ENCODE measurements at regions not wholly inside any gene's neighbourhood (a gene's known extent, or its start where the extent isn't known, plus 50 kb on each side); places are given as distances from the start of the nearest gene placed in this dataset.

- DNase-seq (no peak), ATAC-seq (no peak)
- Mint-ChIP-seq H3K9me3 (ENCODE audit: low read depth) (no peaks in the 10 kb centered on the region), H3K27ac (no peak overlapping the region), H3K4me1 (no peaks in the 10 kb centered on the region), H3K4me3 (no peak overlapping the region), H3K27me3 (peaks cover 20% of the 10 kb centered on the region), H3K36me3 (ENCODE audit: low read depth) (no peaks in the 10 kb centered on the region)
- ChIA-PET POLR2A (no interaction called here), CTCF (no interaction called here)
- intact Hi-C loops (cut with DNase I, micrococcal nuclease), result no loop called here
These were observed 88.2 kb downstream of the ACKR3 start for GRCh38 chr2:236657801-236658200.

GRCh38 chr2:236658974-236659757 is 89.5 kb downstream of the ACKR3 start:
- Mint-ChIP-seq H3K9me3 (ENCODE audit: low read depth) (no peaks in the 10 kb centered on the region), H3K27me3 (peaks cover 24% of the 10 kb centered on the region), H3K27ac (no peak overlapping the region), H3K36me3 (ENCODE audit: low read depth) (no peaks in the 10 kb centered on the region), H3K4me1 (no peaks in the 10 kb centered on the region), H3K4me3 (no peak overlapping the region)
- CTCF ChIA-PET, result no interaction called here
- POLR2A ChIA-PET, result no interaction called here
- no peak for ATAC-seq
- no peak for DNase-seq
- intact Hi-C loops (cut with DNase I, micrococcal nuclease), result no loop called here

DNA sequence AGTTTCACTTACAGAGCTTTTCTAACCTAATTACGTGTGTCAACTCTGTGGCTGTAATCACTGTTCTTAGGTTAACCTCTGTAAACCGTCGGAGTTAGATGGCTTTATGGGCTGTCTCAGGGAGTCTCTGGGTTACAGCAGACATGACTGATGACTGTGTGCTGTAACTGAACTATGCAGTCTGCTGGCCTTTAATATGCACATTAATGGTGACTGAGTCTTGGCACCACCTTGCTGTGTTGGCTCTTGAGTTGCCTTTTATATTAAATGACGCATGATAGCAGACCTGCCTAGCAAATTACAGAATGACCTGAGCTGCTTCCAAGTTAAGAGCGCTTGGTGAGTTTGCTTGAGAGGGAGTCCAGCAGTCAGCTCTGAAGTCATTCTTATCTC is 90.1 kb downstream of the ACKR3 start:
- Mint-ChIP-seq H3K27ac (no peak overlapping the region), H3K9me3 (ENCODE audit: low read depth) (no peaks in the 10 kb centered on the region), H3K4me3 (no peak overlapping the region), H3K4me1 (no peaks in the 10 kb centered on the region), H3K36me3 (ENCODE audit: low read depth) (no peaks in the 10 kb centered on the region), H3K27me3 (peaks cover 24% of the 10 kb centered on the region)
- intact Hi-C loops (cut with DNase I, micrococcal nuclease), result no loop called here
- no peak for ATAC-seq
- CTCF ChIA-PET, result no interaction called here
- POLR2A ChIA-PET, result no interaction called here
- DNase-seq, result no peak

DNA sequence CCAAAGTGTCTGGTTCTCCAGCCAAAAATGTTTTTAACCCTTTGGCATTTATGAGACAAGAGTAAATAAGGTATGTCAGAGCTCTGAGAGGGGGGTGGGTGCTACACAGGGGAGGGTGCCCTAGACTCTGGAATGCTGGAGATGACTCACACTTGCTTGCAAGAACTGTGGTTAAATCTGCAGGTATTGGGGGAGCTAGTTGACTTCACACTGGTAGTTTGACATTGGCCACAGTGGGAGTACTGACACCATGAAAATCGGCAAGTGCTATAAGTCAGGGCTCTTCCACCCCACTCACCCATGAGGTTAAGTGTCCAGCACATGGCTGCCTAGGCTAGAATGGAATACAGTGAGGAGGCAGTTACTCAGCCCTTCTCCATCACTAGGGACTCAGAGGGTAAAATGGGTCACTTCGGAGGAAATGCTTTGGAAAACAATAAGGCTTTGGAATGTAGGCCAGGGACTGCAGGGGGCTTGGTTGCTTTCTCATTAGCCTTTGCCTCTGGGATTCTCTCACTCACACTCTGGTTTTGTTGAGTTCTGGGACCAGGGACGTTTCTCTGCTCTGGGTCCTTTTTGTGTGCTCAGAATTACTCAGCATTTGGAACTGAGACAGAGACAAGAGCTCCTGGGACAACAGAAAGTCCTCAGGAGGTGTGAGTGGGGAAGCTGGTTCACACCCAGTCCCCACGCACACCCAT is 91.6 kb downstream of the ACKR3 start:
- no peak overlapping the region for H3K4me3 Mint-ChIP-seq
- no peak overlapping the region for H3K27ac Mint-ChIP-seq
- POLR2A ChIA-PET, result no interaction called here
- ATAC-seq, result no peak
- H3K4me1 Mint-ChIP-seq, result no peaks in the 10 kb centered on the region
- H3K27me3 Mint-ChIP-seq, result peaks cover 20% of the 10 kb centered on the region
- intact Hi-C loops (cut with DNase I, micrococcal nuclease), result no loop called here
- H3K9me3 Mint-ChIP-seq (ENCODE audit: low read depth), result no peaks in the 10 kb centered on the region
- no peak for DNase-seq
- H3K36me3 Mint-ChIP-seq (ENCODE audit: low read depth), result no peaks in the 10 kb centered on the region
- CTCF ChIA-PET, result no interaction called here

DNA sequence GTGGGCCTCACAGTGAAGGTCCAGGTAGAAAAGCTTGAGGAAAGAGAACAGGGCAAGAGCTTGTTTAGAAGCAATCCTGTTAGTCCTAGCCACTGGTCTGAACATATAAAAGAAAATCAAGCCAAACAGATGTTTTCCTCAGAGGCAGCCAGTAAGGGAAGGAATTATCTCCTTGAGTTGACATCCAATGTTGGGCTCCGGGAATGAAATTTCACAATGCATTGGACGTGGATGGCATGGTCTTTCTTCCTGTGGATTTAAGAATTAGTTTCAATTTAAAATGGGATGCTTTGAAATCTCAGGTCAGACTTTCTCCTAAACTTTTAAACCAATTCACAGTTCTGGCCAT is 92.1 kb downstream of the ACKR3 start:
- no peak overlapping the region for H3K4me3 Mint-ChIP-seq
- ChIA-PET CTCF (no interaction called here), POLR2A (no interaction called here)
- no peak overlapping the region for H3K27ac Mint-ChIP-seq
- no peaks in the 10 kb centered on the region for H3K9me3 Mint-ChIP-seq (ENCODE audit: low read depth)
- no peak for ATAC-seq
- no peak for DNase-seq
- intact Hi-C loops (cut with DNase I, micrococcal nuclease), result no loop called here
- no peaks in the 10 kb centered on the region for H3K4me1 Mint-ChIP-seq
- H3K36me3 Mint-ChIP-seq (ENCODE audit: low read depth), result no peaks in the 10 kb centered on the region
- H3K27me3 Mint-ChIP-seq, result peaks cover 20% of the 10 kb centered on the region

DNA sequence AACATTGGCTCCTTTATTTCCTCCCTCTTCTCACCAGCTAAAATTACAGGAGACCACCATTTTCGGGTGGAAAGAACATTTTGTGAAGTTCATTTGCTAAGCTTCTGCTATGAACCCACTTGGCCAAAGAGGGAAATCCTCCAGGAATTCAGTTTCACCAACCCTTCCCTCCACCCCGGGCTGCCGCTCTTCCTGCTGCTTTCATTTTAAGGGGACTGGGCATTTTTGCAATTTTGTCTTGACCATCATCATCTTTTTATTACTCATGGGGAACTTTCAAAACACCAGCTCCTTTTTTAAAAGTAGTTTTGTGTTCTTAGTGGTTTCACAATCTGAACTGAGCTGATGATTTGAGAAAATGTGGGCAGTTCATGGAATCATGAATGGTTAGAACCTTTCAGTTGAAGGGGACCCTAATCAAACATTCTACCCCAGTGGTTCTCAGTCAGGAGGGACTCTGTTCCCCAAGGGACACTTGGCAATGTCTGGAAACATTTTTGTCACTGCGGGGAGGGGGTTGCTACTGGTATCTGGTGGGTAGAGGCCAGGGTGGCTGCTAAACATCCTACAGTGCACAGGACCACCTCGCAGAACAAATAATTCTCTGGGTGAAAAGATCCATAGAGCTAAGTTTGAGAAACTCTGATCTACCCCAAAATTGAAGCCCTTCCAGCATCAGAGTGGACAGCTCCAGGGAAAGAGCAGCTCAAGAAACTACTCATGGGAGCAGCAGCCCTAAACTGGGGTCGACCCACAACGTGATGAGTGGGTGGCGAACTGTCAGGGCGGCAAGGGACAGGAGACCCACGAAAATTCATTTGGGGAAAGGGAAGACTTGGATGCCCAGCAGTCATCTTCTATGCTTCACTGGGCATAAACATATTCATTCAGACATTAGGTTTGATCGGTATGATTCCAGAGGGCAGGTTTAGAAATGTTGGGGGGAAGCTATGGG is 92.9 kb downstream of the ACKR3 start:
- Mint-ChIP-seq H3K27me3 (peaks cover 17% of the 10 kb centered on the region), H3K9me3 (ENCODE audit: low read depth) (no peaks in the 10 kb centered on the region), H3K4me3 (no peak overlapping the region), H3K36me3 (ENCODE audit: low read depth) (no peaks in the 10 kb centered on the region), H3K27ac (no peak overlapping the region), H3K4me1 (no peaks in the 10 kb centered on the region)
- DNase-seq (no peak), ATAC-seq (no peak)
- intact Hi-C loops (cut with DNase I, micrococcal nuclease), result no loop called here
- POLR2A ChIA-PET, result no interaction called here
- CTCF ChIA-PET, result no interaction called here

DNA sequence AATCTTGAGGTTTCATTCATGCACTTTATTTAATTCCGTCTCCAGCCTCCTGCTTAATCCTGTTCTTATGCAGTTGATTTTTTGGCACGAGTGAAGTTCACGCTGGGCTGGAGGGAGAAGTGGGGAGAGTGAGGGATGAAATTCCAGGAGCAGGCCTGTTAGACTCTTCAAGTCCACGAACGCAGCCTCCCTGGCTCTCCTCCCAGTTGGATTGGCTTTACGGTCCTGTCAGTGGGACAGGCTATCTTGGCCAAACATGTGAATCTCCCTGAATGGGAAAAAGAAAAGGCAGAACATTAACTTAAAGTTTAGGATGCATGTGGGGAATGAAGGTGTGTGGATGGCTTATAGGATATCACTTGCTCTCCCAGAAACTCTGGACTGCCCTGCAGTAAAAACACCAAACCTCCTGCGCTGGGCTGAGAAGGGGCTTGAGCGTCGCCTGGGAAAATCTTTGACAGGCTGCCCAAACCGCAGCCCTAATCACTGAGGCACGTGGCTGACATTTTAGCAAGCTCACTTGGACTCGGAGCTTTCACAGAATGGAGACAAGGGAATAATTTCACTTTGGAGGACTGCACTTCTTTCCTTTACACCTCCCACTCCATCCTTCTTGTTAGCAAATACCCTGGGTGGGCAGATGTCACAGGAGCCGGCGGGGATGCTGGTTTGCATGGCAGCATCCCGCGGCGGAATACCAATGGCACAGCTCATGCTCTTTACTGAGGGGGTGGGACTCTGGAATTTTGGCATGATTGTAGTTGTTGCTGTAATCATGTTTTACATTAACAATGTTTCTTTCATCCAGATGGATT is 93.9 kb downstream of the ACKR3 start:
- CTCF ChIA-PET, result no interaction called here
- H3K9me3 Mint-ChIP-seq (ENCODE audit: low read depth), result no peaks in the 10 kb centered on the region
- POLR2A ChIA-PET, result no interaction called here

GRCh38 chr2:236664136-236664535 is 94.5 kb downstream of the ACKR3 start:
- peaks cover 8% of the 10 kb centered on the region for H3K27me3 Mint-ChIP-seq
- DNase-seq, result no peak
- H3K4me3 Mint-ChIP-seq, result no peak overlapping the region
- CTCF ChIA-PET, result no interaction called here
- no peak for ATAC-seq
- no peaks in the 10 kb centered on the region for H3K4me1 Mint-ChIP-seq
- H3K9me3 Mint-ChIP-seq (ENCODE audit: low read depth), result no peaks in the 10 kb centered on the region
- POLR2A ChIA-PET, result no interaction called here
- no peak overlapping the region for H3K27ac Mint-ChIP-seq
- intact Hi-C loops (cut with DNase I, micrococcal nuclease), result no loop called here
- no peaks in the 10 kb centered on the region for H3K36me3 Mint-ChIP-seq (ENCODE audit: low read depth)

More for the DNA sequence above, 93.9 kb downstream of the ACKR3 start:
- ATAC-seq (no peak), DNase-seq (no peak)
- Mint-ChIP-seq H3K27ac (no peak overlapping the region), H3K4me3 (no peak overlapping the region), H3K36me3 (ENCODE audit: low read depth) (no peaks in the 10 kb centered on the region), H3K27me3 (peaks cover 11% of the 10 kb centered on the region), H3K4me1 (no peaks in the 10 kb centered on the region)
- intact Hi-C loops (cut with DNase I, micrococcal nuclease), result no loop called here

GRCh38 chr2:236665101-236665500 is 95.5 kb downstream of the ACKR3 start:
- Mint-ChIP-seq H3K9me3 (ENCODE audit: low read depth) (no peaks in the 10 kb centered on the region), H3K27ac (no peak overlapping the region), H3K4me3 (no peak overlapping the region), H3K27me3 (peaks cover 5% of the 10 kb centered on the region), H3K36me3 (ENCODE audit: low read depth) (no peaks in the 10 kb centered on the region), H3K4me1 (no peaks in the 10 kb centered on the region)
- intact Hi-C loops (cut with DNase I, micrococcal nuclease), result no loop called here
- DNase-seq (no peak), ATAC-seq (no peak)
- POLR2A ChIA-PET, result no interaction called here
- CTCF ChIA-PET, result no interaction called here

GRCh38 chr2:236665572-236666118 is 96.0 kb downstream of the ACKR3 start:
- ATAC-seq, result no peak
- Mint-ChIP-seq H3K27me3 (peaks cover 5% of the 10 kb centered on the region), H3K4me1 (no peaks in the 10 kb centered on the region), H3K36me3 (ENCODE audit: low read depth) (no peaks in the 10 kb centered on the region), H3K4me3 (no peak overlapping the region), H3K27ac (no peak overlapping the region), H3K9me3 (ENCODE audit: low read depth) (no peaks in the 10 kb centered on the region)
- ChIA-PET POLR2A (no interaction called here), CTCF (no interaction called here)
- intact Hi-C loops (cut with DNase I, micrococcal nuclease), result no loop called here
- no peak for DNase-seq

GRCh38 chr2:236666646-236667204 is 97.1 kb downstream of the ACKR3 start:
- H3K27ac Mint-ChIP-seq, result no peak overlapping the region
- intact Hi-C loops (cut with DNase I, micrococcal nuclease), result no loop called here
- no peaks in the 10 kb centered on the region for H3K9me3 Mint-ChIP-seq (ENCODE audit: low read depth)
- ChIA-PET CTCF (no interaction called here), POLR2A (no interaction called here)
- DNase-seq, result no peak
- H3K4me3 Mint-ChIP-seq, result no peak overlapping the region
- peaks cover 5% of the 10 kb centered on the region for H3K27me3 Mint-ChIP-seq
- no peak for ATAC-seq
- H3K4me1 Mint-ChIP-seq, result no peaks in the 10 kb centered on the region
- H3K36me3 Mint-ChIP-seq (ENCODE audit: low read depth), result no peaks in the 10 kb centered on the region

All from activated CD4-positive, alpha-beta T cell treated with anti-CD3 and anti-CD28 coated beads for 36 hours (primary cell).